Activated T-cell treated with anti-CD3 and anti-CD28 coated beads for 24 hours (primary cell): ENCODE measurements at regions not wholly inside any gene's neighbourhood (a gene's known extent, or its start where the extent isn't known, plus 50 kb on each side); places are given as distances from the start of the nearest gene placed in this dataset.

Experiments
- DNase-seq: peaks from one replicate; pipeline ENCODE4 v3.0.0-alpha.2; 2020; ENCODE audit warnings: low read depth

GRCh38 chr6:21816231-21816630, 222.7 kb downstream of the SOX4 start:
- DNase-seq = no peak

GRCh38 chr6:21820442-21820841, 226.9 kb downstream of the SOX4 start:
- DNase-seq = no peak

GRCh38 chr6:21823371-21823770, 229.8 kb downstream of the SOX4 start:
- no peak for DNase-seq

- DNase-seq = no peak
These were observed 231.1 kb downstream of the SOX4 start for GRCh38 chr6:21824431-21825177.

GRCh38 chr6:21826023-21826422, 232.5 kb downstream of the SOX4 start:
- DNase-seq = no peak

GRCh38 chr6:21826904-21827303, 233.4 kb downstream of the SOX4 start:
- DNase-seq = no peak

- no peak for DNase-seq
These were observed 234.1 kb downstream of the SOX4 start for GRCh38 chr6:21827425-21828202.

GRCh38 chr6:21828704-21829103, 235.2 kb downstream of the SOX4 start:
- no peak for DNase-seq

- DNase-seq = no peak
These were observed 235.6 kb downstream of the SOX4 start for GRCh38 chr6:21829126-21829525.

- no peak for DNase-seq
These were observed 238.2 kb downstream of the SOX4 start for GRCh38 chr6:21831521-21832291.

GRCh38 chr6:21836277-21836676, 242.7 kb downstream of the SOX4 start:
- no peak for DNase-seq

- DNase-seq = no peak
These were observed 243.3 kb downstream of the SOX4 start for GRCh38 chr6:21836772-21837425.

- no peak for DNase-seq
These were observed 246.9 kb downstream of the SOX4 start for GRCh38 chr6:21840428-21840827.

GRCh38 chr6:21842875-21843645, 249.5 kb downstream of the SOX4 start:
- no peak for DNase-seq

- no peak for DNase-seq
These were observed 250.8 kb downstream of the SOX4 start for GRCh38 chr6:21844120-21844917.

GRCh38 chr6:21845018-21845417, 251.5 kb downstream of the SOX4 start:
- DNase-seq = no peak

GRCh38 chr6:21845439-21846140, 252.0 kb downstream of the SOX4 start:
- DNase-seq = no peak

GRCh38 chr6:21846541-21847451, 253.2 kb downstream of the SOX4 start:
- peak; percentile 5 for DNase-seq
